Fibroblast of skin of right biceps (primary cell): ENCODE measurements at regions not wholly inside any gene's neighbourhood (a gene's known extent, or its start where the extent isn't known, plus 50 kb on each side); places are given as distances from the start of the nearest gene placed in this dataset.

ENCODE experiments used
- DNase-seq: peaks from one replicate; pipeline ENCODE4 v3.0.0-alpha.2; 2013

DNA sequence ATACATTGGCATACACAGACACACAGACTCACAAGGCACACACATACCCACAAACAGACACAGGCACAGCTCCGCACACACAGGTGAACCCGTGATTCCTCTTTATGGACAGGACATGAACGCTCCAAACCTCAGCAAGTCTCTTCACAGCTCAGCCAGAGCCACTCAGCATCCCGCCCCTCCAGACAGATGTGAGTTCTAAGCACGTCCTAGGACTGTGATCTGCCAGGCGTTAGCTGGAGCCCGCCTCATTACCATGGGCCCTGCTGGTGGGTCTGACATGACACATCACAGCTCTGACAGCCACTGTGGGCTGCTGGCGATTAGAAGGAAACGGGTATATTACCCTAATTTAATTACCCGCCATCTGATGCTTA is 176.7 kb upstream of the PPP2R2D start:
- DNase-seq = no peak

DNA sequence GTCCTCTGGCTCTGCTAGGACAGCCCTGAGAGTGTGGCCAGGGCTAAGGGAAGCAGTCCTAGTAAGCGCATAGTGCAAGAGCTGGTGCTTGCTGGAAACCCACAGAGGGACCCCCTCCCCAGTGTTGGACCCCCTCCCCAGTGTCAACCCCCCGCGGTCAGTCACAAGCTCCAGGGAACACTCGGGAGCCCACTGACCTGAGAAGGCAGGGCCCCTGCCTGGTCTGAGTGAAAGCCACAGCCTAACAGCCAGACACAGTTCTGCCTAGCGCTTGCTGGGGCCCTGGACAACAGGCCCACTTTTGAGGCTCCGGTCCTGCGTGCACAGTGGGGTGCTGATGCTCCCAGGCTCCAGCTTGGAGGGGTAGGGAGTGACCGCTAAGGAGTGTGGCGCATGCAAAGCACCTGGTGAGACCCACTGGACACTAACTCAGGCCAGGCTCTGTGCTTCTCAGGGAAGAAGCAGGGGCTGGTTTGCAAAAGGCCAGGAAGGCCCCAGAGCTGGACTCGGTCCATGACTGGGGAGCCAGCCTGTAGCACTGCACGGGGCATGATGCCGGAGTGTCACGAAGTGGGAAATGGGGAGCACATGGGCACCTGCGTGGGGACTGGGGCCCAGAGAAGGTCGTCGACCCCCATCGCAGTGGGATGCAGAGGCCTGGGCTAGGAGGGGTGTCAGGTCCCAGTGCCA is 175.8 kb upstream of the PPP2R2D start:
- DNase-seq = no peak

DNA sequence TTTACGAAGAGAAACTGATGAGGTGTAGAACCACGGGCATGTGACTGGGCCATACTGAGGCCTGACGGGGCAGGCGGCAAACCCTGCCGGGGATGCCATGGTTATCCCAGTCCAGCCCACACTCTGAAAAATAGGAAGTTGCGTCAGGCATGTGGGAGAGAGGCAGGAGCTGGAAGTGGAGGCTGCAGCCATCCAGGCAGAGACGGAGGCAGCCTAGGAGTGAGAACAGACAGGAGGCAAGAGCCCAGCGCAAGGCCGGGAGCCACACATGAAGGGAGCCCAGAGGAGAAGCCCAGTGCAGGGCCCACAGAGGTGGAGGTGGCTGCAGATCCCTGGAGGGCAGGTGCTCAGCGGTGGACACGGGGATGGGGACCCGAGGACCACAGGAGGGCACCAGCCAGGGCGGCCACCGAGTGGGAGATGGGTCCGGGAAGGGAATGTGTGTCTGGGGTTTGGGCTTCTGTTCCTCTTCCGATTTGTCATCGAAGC is 175.2 kb upstream of the PPP2R2D start:
- DNase-seq = no peak

DNA sequence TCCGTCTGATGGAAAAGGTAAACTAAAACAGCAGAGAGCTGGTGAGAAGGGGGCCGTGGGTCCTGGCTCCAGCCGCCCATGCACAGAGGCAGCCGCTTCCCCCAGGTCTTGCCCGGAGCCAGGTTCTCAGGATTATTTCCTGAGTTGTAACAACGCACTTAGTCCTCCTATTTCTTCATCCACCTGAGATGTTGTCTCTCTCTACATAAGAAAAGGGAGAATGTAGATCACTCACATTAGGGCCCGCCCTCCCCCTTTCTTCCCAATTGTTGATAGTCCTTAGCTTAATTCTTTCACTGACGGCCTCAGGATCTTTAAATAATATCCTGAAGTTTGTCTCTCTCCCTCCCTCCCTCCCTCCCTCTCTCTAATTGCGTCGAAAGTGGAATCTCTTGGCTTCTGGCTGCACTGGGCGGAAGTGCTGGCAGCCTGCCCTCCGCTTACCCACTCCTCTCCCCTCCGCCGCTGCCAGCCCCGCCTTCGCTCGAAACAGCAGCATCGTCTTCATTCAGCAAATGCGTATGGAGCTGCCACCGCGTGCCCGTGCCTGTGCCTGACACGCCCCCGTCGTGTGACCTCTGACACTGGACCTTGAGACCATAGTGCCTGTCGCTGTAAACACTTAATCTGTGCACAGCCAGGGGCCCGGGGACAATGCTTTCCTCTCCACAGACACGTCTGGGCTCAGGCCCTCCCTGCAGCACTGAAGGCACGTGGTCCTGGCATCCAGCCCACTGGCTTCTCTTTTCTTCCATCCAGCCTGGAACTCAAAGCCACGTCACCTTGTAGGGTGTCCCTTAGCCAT is 174.5 kb upstream of the PPP2R2D start:
- DNase-seq = no peak

DNA sequence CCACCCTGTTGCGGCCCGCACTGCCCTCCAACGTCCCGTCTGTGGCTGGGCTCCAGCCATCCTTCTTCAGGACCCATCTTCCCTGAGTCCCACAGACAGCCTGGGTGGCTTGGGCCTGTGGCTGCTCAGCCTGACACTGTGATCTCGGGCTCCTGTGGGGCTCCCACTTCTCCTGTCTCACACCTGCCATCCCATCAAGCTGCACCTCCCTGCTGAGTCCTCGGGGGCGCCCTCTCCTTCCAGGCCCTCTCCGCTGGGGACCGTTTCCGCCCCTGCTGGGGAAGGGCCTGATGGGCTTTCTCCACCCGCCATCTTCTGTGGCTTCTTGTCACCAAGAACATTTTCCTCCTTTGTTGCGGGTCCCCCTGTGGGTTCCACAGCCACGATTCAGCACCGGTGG is 173.8 kb upstream of the PPP2R2D start:
- DNase-seq = no peak

DNA sequence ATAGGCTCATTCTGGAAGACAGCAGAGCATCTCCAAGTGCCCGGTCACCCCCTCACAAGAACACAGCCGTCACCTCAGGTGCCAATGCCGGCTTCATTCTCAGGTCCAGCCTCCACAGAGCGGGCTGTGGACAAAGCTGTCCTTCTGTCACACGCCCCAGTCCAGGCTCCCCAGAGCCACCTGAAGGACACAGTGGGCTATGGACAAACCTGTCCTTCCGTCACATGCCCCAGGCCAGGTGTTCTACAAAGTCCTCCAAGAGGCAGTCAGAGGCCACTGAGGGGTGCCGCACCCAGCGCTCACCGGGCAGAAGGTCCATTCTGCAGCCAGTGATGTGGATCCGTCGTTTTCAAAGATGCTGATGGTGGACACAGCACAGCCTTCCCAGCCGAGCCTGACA is 173.2 kb upstream of the PPP2R2D start:
- no peak for DNase-seq

DNA sequence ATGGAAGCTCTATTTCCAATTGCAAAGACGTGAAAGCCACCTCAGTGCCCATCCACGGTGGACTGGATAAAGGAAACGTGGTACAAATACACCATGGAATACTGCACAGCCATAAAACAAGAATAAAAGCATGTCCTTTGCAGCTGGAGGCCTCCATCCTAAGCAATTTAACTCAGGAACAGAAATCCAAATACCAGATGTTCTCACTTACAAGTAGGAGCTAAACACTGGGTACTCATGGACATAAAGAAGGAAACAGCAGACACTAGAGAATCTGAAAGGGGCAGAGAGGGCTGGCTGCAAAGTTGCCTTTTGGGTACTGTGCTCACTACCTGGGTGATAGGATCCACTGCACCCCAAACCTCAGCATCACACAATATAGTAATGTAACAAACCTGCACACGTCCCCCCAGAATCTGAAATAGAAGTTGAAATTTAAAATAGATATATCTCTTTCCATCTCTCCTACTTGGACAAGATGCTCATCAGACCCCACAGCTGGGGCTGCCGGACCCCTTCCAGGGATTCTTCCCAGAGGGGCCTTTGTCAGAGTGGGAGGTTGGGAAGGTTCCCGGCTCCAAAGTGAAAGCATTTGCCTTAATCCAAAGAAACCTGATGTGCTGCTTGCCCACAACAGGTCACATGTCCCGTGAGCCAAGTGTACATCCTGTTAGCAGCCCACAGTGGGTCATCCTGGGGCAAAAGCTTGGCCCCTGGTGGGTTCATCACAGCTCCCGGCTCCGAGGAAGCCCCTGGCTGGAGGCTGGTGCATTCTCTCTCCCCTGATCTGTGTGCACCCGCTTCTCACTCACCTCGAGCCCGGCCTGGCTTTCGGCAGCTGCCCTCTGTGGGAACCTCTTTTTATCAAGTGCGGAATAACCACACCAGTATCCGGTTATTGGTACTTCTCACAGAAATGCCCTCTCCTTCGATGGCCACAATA is 172.3 kb upstream of the PPP2R2D start:
- DNase-seq = no peak

DNA sequence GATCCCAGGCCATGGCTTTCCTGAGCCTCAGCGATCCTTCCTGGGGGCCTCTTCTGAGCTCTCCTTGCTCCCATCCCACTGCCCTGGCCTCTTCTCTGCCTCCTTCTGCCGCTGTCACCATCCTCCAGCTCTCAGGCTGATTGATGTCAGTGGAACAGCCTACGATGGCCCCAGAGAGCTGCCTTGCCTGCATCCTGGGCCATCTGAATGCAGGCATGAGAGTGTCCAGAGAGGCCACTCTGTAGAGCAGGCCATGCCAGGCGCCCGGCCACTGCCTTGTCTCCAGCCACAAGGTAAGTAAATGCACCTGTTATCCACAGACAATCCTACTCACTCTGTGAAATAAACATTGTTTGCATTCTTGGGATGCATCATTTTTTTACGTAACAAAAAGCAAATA is 171.4 kb upstream of the PPP2R2D start:
- no peak for DNase-seq

DNA sequence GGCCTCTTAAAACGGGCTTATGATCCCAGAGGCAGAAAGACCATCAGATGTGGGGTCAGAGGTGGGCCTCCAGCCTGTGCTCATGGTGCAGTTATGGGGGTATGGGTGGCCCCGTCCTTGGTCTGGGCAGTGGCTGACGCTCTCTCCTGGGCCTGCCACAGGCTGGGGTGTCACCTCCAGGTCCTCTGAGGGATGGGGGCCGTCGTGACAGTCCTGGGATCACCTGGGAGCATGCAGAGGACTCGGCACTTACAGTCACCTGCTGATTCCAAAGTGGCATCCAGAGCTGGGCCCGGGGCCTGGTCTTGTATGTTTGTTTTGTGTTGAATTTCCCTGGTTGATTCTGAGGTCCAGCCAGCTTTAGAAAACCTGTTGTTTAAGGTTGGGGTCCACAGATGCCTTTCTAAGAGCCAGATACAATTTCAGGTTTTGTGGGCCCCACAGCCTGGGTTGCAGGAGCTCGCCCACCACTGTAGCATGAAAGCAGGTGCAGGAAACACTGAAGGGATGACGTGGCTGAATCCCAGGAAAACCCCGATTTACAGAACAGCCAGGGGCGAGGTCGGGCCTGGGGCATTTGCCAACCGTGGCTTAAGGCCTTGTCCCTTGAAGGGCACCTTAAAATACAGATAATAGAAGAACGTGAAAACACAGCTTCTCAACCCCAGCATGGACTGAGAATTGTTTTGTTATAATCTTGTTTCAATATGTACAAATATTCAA is 170.7 kb upstream of the PPP2R2D start:
- no peak for DNase-seq

DNA sequence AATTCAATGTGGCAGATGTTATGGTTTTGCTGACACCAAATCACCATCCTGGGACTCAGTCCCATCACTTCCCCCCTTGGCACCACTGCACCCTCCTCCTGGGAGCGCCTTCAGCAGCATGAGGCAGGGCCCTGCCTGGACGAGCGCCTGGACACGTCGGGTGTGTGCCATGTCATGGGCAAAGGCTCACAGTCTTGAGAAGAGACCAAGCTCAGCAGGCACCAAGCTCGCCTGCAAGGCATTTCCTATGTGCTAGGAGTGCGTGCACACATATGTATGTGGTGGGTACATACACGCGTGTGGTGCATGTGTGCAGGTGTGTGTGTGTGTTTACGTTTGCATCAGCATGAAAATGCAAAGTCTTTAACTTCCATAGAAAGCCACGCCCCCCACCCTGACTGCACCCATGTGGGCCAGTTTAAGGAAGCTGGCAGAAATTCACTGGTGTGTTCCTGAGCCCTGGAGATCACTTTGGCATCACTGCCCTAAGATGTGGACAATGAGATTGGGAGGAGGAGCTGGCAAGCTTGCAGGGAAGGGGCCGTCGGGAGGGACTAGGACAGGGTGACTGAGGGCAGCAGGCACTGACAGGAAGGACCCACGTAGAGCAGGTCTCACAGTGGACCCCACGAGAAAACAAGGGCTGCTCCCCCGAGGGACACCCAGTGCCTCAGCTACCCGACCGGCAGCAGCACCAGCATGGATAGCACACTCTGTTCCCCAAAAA is 169.9 kb upstream of the PPP2R2D start:
- no peak for DNase-seq

DNA sequence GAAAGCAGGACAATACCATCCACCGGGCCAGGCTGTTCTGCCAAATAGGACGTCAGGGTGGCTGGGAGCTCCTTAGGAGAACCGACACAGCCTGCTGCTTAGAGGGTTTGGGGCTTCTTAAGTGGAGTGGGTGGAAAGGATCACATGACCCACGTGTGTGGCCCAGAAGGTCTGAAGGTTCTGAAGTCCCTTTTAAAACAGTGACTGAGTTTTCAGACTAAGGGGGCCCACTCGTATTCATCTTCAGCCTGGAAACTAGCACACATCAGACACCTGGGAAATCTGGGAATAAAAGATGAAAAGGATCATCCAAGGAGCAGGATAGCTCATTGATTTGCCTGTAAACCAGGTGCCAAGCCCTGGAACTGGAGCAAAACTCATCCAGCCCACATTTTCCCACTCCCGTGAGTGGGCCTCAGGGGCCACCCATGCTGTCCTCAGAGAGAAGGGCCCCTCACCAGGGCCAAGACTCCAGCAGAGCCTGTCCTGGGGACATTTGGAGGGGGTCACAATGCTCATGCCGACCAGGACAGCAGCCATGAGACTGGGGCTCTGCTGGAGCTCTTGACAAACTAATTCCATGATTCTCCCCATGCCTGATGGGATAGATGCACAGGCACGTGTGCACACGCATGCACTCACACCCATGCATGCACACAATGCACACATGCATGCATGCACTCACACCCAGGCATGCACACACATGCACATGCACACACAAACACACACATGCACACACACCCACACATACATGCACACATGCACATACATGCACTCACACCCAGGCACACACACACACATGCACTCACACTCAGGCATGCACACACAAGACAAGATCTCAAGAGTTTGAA is 168.8 kb upstream of the PPP2R2D start:
- no peak for DNase-seq

DNA sequence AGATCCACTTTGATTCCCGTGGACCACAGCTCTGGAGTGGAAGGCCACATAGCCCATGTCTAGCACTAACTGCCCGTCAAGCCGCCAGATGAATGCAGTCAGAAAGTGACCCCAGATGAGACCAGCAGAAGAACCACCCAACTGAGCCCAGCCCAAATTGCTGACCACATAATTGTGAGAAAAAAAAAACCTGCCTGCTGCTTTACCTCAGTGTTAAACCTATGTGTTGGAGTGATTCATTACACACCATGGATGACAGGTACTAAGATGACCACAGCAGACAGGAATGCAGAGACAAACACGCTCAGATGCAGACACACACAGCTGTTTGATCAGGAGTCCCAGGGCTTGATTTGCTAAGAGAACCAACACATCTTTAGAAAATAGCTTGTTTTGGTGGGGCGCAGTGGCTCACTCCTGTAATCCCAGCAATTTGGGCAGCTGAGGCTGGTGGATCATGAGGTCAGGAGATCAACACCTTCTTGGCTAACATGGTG is 168.1 kb upstream of the PPP2R2D start:
- DNase-seq = no peak

DNA sequence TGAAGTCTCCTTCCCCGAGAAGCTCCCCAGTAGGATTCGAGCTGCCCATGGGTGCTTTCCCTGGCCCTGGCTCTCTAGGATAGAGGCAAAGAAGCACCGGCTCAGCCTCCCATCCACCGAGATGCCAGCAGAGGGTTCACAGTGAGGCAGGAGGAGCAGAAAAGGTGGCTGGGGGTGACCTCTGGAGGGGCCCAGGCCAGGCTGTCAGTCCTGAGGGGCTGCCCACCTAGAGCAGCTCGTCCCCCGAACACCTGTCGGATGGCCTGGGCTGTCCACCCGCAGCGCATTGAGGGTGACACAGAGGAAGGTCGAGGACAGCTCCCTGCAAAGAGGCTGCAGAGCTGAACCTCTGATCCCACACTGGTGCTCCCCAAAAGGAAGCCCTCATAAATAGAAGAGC is 167.2 kb upstream of the PPP2R2D start:
- DNase-seq = no peak

DNA sequence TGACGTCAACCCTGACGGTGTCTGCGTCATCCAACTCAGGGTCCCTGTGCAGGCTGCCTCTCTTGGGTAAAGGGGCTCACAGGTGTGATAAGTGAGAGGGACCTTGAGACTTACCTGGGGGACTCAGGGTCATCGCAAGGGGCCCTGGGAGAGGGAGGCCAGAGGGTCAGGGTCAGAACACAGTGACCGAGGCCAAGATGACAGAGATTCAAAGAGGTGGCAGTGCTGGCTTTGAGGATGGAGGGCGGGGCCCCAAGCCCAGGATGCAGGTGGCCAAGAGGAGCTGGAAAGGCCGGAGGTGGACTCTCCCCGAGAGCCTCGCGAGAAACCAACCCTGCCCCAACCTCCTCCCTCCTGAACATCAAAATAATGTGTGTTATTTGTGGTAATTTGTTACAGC is 165.2 kb upstream of the PPP2R2D start:
- no peak for DNase-seq

DNA sequence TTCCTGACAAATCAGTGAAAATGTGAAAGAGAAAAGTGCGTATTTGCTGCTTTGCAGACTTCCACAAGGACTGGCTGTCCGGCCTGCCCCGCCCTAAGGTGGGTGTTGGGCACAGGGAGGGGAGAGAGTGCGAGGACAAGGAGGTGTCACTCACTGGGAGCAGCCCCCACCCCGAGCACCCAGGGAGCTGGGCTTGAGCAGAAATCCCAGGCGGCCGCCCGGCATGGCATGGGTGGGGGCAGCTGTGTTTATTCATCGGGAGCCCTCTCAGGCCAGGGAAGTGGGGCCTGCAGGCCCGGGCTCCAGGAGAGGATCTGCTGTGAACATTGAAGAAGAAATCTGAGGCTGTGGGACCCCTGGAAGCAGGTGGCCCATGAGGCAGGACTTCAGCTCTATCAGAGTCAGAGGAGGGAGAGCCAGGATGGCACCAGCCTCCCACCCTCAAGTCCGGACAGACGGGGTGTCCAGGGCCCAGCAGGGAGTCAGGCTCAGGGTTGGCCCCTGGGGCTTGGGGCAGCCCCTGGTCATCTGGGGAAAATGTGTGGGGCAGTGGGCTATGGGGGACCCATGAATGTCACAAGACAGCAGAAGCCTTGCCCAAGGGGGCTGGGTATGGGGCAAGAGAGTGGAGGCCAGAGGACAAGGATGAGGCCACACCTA is 164.4 kb upstream of the PPP2R2D start:
- DNase-seq = no peak

DNA sequence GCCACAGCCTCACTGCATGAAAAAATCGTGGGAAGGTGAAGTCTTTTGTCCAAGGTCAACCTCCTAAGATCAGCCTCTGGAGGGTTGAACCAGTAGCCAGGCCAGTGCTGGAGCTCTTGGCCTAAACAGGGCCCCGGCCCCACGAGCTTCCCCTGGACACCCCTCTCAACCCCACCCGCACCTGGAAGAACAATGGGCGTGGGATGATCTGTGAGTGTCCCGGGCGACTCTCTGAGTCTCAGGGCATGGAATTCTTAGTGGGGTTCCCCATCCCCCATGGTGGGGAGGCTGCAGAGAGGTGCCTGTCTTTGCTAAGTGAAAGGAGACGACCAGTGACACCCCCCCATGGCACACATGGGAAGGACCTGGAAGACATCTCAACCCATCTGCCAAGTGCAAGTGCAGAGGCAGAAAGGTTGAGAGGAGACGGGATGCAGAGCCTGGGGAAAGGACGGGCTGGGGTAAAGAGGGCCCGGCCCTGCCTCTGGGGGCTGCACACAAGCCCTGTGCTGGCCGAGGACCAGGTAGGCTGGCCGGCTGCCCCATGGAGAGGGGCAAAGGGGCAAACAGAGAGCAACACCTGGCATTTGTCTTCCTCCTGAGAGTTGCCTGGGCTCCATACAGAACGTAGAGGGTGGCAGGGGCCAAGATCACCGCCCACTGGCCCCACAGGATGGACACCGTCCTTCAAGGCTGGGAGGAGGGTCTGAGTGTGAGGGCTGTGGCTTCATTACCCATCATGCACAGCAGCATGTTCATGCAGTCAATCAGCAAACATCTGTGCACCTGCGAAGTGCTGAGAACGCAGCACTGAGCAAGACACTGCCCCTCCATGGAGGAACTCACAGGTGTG is 163.0 kb upstream of the PPP2R2D start:
- DNase-seq = no peak

DNA sequence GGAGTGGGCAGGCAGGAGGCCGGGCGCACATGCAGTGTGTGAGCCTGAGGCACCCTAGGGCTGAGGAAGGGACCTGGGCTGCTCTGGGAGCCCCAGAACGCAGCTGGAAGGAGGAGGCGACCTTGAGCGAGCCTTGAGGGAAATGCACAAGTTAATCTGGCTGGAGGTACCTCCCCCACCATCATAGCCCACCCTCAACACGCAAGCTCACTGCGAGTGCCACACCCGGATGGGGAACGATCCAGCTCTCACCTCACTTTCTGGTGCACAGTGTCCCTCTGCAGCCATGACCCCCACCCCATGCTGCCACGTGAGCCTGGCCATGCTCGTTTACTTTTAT is 162.4 kb upstream of the PPP2R2D start:
- DNase-seq = no peak

DNA sequence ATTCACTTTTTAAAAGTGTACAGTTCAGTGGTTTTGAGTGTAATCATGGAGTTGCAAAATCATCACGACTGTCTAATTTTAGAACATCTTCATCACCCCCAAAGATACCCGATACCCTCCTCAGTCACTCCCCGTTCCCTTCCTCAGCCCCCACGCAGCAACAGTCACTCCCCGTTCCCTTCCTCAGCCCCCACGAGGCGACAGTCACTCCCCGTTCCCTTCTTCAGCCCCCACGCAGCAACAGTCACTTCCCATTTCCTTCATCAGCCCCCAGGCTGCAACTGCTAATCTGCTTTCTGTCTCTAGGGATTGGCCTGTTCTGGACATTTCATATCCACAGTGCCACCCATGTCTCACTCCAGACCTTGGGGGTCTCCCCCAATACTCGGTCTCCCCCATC is 161.6 kb upstream of the PPP2R2D start:
- DNase-seq = no peak

DNA sequence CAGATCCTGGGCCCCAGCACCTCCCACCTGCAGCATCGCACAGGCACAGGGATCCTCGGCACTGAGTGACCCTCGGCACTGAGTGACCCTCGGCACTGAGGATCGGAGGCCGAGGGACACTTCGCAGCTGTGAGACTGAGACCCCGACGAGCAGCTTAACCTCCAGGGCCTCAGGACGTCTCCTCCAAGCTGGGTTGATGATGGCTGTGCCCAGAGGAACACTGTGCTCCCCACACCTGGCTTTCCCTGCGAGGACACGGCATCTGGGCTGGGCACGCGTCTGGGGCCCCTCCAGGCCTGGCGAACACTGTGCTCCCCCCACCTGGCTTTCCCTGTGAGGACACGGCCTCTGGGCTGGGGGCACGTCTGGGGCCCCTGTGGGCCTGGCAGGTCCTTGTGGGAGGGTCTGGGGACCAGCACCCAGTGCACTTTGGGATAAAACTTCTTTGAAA is 158.3 kb upstream of the PPP2R2D start:
- DNase-seq = no peak
